Psoas muscle (tissue), 7 donors: ENCODE measurements at regions not wholly inside any gene's neighbourhood (a gene's known extent, or its start where the extent isn't known, plus 50 kb on each side); places are given as distances from the start of the nearest gene placed in this dataset.

Source experiments
- ATAC-seq, 4 donors: fragments of 200-7000 bp; cut with Tn5 transposase; one replicate each; pipeline ENCODE4 v1.9.1; 2020; ENCODE audit warnings: moderate library complexity in 3 of 4, mild to moderate bottlenecking in 2 of 4
- DNase-seq, 2 donors: peaks; one replicate each; pipeline ENCODE4 v3.0.0-alpha.2; 2020
- H3K27ac ChIP-seq: fragments of 200-600 bp; one replicate; pipeline ENCODE4 v1.8.0; 2022
- H3K27me3 ChIP-seq, 3 donors: fragments of 200-600 bp in 1 of 3; one replicate each; pipeline versions ENCODE4 v1.6.1 to v1.8.0; 2013 to 2022; ENCODE audit warnings: low read length in 2 of 3, mild to moderate bottlenecking in 2 of 3, moderate library complexity in 1 of 3; ENCODE audit not compliant: insufficient read depth in 3 of 3
- H3K36me3 ChIP-seq, 2 donors: fragments of 200-600 bp in 1 of 2; one replicate each; pipeline versions ENCODE4 v1.6.1 to v1.8.0; 2013 to 2022; ENCODE audit warnings: low read depth in 1 of 2, mild to moderate bottlenecking in 1 of 2, moderate library complexity in 1 of 2; ENCODE audit not compliant: insufficient read depth in 1 of 2
- H3K4me1 ChIP-seq: fragments of 200-600 bp; one replicate; pipeline ENCODE4 v1.8.0; 2022
- H3K4me3 ChIP-seq: fragments of 200-600 bp; one replicate; pipeline ENCODE4 v1.8.0; 2022; ENCODE audit warnings: mild to moderate bottlenecking
- H3K9me3 ChIP-seq: fragments of 200-600 bp; one replicate; pipeline ENCODE4 v1.8.0; 2022
- CTCF ChIP-seq: fragments of 200-600 bp; IDR thresholded peaks from one replicate; pipeline ENCODE4 v1.8.0; 2022; ENCODE audit warnings: antibody characterized with exemption
- WGBS, 3 donors: extraction: QIAGEN DNeasy Blood & Tissue Kit; methylation state at CpG; one replicate each; pipeline versions ENCODE4 v1.1.6 to v1.1.7; 2013; 5-methylcytosine and 5-hydroxymethylcytosine counted together
- intact Hi-C, 2 donors: fragments of 100-400 bp; cut with DNase I; formaldehyde crosslinking; loops; one replicate each; pipeline versions ENCODE4 v1.11.0 to v1.14.2; 2022
- donor health status: healthy with polysubstance abuse.
- donor health status: DM: no; HTN: no; CAD: no; lungs with moderate emphysema.
- donor health status: Bipolar disorder and iron deficiency.
- donor health status: healthy.
- donor health status: DM: yes; HTN: yes; CAD: no.
- donor health status: DM: no; HTN: no; CAD: no.
- donor health status: DM: yes; HTN: yes; CAD: no.

DNA sequence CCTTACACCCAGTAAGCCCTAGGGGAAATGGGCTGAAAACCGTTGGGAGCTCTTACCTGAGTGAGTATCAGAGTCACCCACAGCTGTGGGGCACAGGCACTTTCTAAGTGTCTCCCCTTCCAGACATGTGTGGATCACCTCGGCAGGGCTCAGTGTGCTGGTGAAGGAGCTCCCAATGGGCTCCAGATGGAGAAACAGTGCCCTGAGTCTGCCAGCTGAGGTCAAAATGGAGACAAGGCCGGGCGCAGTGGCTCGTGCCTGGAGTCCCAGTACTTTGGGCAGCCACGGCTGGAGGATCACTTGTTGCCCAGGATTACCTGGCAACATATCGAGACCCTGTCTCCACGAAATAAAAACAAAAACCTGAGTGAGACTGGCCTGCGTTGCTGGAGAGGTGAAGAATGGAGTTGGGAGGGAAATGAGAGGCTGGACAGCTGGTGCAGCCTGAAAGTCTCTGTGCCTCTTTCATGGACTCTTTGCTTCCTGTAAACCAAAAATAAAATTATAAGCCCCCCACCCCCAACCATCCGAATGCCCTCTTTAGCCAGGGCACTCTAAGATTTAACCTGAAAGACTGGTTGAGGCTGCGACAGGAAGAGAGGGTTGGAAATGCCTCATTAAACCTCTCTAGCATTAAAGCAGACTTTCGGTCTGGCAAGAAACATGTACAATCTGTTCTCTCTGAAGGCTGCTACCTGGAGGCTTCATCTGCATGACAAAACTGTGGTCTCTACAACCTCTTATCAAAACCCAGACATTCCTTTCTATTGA, 111.8 kb downstream of the SNX19 start:
- no peak for DNase-seq
- no peaks in the 10 kb centered on the region for H3K36me3 ChIP-seq
- H3K27ac ChIP-seq = no peak overlapping the region
- no peaks in the 10 kb centered on the region for H3K9me3 ChIP-seq
- 89 to 91% (median 90%) methylated on average over 12 of the region's 12 CpGs for WGBS, 3 donors
- H3K27me3 ChIP-seq = no peaks in the 10 kb centered on the region
- no peak for TF ChIP-seq CTCF
- intact Hi-C loops = no loop called here
- ATAC-seq = no peak
- no peak overlapping the region for H3K4me3 ChIP-seq
- H3K4me1 ChIP-seq = no peaks in the 10 kb centered on the region

GRCh38 chr11:130806746-130807145, 109.5 kb downstream of the SNX19 start:
- no peak for ATAC-seq
- 60 to 69% (median 63%) methylated on average over 3 of the region's 3 CpGs for WGBS, 3 donors
- H3K36me3 ChIP-seq = no peaks in the 10 kb centered on the region
- DNase-seq = no peak
- intact Hi-C loops = no loop called here
- H3K27ac ChIP-seq = no peak overlapping the region
- H3K27me3 ChIP-seq = no peaks in the 10 kb centered on the region
- no peaks in the 10 kb centered on the region for H3K4me1 ChIP-seq
- no peaks in the 10 kb centered on the region for H3K9me3 ChIP-seq
- TF ChIP-seq CTCF = no peak
- H3K4me3 ChIP-seq = no peak overlapping the region

GRCh38 chr11:130808541-130808940, 107.7 kb downstream of the SNX19 start:
- TF ChIP-seq CTCF = no peak
- no peak overlapping the region for H3K4me3 ChIP-seq
- no peaks in the 10 kb centered on the region for H3K9me3 ChIP-seq
- no peaks in the 10 kb centered on the region for H3K36me3 ChIP-seq
- no peak for ATAC-seq
- H3K27me3 ChIP-seq = no peaks in the 10 kb centered on the region
- intact Hi-C loops = no loop called here
- WGBS, 3 donors = 85 to 94% (median 87%) methylated on average over 1 of the region's 1 CpG
- H3K27ac ChIP-seq = no peak overlapping the region
- H3K4me1 ChIP-seq = no peaks in the 10 kb centered on the region
- DNase-seq = no peak

DNA sequence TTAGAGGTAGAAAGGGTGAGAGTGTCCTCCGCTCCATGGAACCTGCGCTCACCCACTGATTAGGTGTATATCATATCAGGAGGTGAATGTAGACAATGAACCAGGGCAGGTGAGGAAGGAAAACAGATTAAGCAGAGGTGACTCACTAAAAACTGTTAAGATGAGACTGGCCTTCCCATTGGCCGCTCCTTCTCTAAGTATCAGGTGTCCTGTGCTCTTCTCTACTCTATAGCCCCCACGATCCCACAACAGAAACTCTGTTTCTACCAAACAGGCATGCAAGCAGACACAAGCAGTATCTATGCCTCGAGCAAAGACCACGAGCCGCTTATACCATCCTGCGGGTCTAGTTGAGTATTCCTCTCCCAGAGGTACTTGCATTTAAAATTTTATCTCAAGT, 103.1 kb downstream of the SNX19 start:
- DNase-seq (no peak), ATAC-seq (no peak)
- no peak overlapping the region for H3K4me3 ChIP-seq
- TF ChIP-seq CTCF = no peak
- H3K4me1 ChIP-seq = no peaks in the 10 kb centered on the region
- H3K36me3 ChIP-seq = no peaks in the 10 kb centered on the region
- intact Hi-C loops = no loop called here
- H3K9me3 ChIP-seq = no peaks in the 10 kb centered on the region
- no peak overlapping the region for H3K27ac ChIP-seq
- 93 to 98% (median 93%) methylated on average over 8 of the region's 8 CpGs for WGBS, 3 donors
- H3K27me3 ChIP-seq = peaks cover 0 to 2% (median 0%) of the 10 kb centered on the region in 3 donors

- Histone ChIP-seq H3K9me3 (no peaks in the 10 kb centered on the region), H3K27ac (no peak overlapping the region), H3K4me3 (no peak overlapping the region), H3K36me3 (no peaks in the 10 kb centered on the region), H3K27me3 (peaks cover 0 to 2% (median 0%) of the 10 kb centered on the region in 3 donors), H3K4me1 (no peaks in the 10 kb centered on the region)
- intact Hi-C loops = no loop called here
- WGBS, 3 donors = 60 to 81% (median 73%) methylated on average over 3 of the region's 3 CpGs
- DNase-seq = no peak
- TF ChIP-seq CTCF = no peak
- no peak for ATAC-seq
These were observed 102.6 kb downstream of the SNX19 start for GRCh38 chr11:130813638-130814037.
